RWPE1 (cell line): ENCODE measurements at regions not wholly inside any gene's neighbourhood (a gene's known extent, or its start where the extent isn't known, plus 50 kb on each side); places are given as distances from the start of the nearest gene placed in this dataset.

Source experiments
- CTCF ChIA-PET: fragments of 350-600 bp; sonication (Branson Sonifier 250); formaldehyde crosslinking; extraction: SDS; loops from one replicate; lab custom pipeline; 2021; lab: Yijun Ruan, JAX
- POLR2A ChIA-PET: fragments of 400-600 bp; formaldehyde crosslinking; extraction: SDS; loops from one replicate; lab custom pipeline; 2020; ENCODE audit warnings: antibody characterized with exemption; ENCODE audit not compliant: low non-redundant PET; lab: Yijun Ruan, JAX
- DNase-seq: peaks from one replicate; pipeline ENCODE4 v3.0.0; 2012; ENCODE audit warnings: low spot score
- H3K27ac ChIP-seq: fragments of 450-650 bp; 2 replicates; pipeline ENCODE4 v1.5.1; 2017
- TF ChIP-seq, protein P1 (sequence below): fragments of 450-650 bp; conservative IDR thresholded peaks from 2 replicates; pipeline ENCODE4 v1.5.1; 2017; ENCODE audit warnings: low read depth, mild to moderate bottlenecking

DNA sequence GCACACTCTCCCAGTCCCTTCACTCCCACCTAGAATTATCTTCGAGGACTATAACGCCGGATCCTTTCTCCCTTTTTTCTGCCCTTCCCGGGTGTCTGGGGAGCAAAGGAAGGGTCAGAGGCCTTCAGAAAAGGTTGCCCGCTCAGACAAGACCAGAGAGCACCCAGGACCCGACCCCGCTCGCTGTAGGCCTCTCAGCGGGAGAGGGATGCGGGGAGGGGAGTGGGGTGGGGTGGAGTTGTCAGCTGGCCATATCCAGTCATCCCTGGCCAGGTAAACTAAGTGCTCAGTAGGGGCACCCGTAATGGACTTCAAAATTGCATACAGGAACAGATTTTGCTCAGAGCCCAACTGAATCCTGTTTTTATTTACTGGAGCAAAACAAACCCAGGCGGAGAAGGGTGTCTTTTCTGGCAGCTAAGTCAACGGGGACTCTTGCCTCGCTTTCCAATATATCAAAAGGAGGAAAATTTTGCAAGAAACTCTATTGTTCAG, 65.0 kb downstream of the NOL4 start:
- TF ChIP-seq, protein P1, sequence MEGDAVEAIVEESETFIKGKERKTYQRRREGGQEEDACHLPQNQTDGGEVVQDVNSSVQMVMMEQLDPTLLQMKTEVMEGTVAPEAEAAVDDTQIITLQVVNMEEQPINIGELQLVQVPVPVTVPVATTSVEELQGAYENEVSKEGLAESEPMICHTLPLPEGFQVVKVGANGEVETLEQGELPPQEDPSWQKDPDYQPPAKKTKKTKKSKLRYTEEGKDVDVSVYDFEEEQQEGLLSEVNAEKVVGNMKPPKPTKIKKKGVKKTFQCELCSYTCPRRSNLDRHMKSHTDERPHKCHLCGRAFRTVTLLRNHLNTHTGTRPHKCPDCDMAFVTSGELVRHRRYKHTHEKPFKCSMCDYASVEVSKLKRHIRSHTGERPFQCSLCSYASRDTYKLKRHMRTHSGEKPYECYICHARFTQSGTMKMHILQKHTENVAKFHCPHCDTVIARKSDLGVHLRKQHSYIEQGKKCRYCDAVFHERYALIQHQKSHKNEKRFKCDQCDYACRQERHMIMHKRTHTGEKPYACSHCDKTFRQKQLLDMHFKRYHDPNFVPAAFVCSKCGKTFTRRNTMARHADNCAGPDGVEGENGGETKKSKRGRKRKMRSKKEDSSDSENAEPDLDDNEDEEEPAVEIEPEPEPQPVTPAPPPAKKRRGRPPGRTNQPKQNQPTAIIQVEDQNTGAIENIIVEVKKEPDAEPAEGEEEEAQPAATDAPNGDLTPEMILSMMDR: no peak
- DNase-seq: no peak
- ChIA-PET CTCF (no interaction called here), POLR2A (no interaction called here)
- no peak overlapping the region for H3K27ac ChIP-seq

DNA sequence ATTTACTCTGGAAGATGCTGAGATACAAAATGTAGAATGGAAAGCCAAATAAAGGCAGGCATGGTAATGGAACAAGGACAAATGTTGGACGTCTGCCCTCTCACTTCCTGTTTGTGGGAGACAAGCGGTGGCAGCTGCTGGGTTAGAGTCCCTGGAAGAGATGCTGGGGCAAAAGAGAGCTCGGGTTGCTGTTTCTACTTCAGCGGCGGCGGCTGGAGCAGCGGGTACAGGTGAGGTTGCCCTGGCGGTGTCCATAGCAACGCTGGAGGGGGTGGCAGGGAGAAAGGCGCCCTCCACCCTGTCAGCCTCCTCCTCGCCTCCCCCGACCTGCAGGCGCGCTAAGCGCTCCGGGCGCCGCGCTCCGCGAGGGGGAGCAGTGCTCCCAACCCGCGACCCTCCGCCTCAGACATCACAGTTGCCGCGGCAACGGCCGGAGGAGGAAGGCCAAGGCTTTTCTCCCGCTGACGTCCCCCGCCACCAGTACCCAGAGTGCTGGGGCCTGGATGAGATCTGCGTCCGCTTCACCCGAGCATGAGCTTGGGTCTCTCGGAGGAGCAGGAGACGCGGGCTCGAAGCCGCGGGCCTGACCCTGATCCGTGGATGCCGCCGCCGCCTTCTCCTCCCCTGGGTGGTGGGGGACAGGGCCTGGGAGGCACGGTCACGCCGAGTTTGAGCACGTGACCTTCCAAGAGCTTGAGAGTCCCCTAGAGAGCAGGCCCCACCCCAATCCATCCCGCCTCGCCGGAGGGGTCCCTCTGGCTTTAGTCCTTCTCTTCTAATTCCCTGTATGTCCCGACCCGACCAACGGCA, 65.6 kb downstream of the NOL4 start:
- CTCF ChIA-PET: no interaction called here
- H3K27ac ChIP-seq: no peak overlapping the region
- POLR2A ChIA-PET: no interaction called here
- TF ChIP-seq, protein P1: no peak
- DNase-seq: no peak

DNA sequence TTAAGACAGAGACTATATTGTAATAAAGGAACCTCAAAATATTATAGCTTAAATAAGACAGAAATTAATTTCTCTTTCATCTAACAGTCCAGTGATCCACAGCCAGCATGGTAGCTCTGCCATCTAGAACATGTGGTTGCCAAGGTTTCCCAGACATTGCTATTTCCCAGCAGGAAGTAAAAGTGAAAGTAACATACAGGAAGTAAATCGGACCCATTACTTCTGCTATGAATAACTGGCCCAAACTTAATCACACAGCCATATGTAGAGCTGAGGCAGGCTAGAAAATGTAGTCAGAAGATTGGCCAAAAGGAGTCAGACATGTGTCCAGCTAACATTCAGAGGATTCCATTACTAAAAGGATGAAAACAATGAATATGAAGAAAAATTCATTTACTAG, 71.0 kb downstream of the NOL4 start:
- TF ChIP-seq, protein P1: no peak
- no peak overlapping the region for H3K27ac ChIP-seq
- ChIA-PET CTCF (no interaction called here), POLR2A (no interaction called here)
- no peak for DNase-seq

DNA sequence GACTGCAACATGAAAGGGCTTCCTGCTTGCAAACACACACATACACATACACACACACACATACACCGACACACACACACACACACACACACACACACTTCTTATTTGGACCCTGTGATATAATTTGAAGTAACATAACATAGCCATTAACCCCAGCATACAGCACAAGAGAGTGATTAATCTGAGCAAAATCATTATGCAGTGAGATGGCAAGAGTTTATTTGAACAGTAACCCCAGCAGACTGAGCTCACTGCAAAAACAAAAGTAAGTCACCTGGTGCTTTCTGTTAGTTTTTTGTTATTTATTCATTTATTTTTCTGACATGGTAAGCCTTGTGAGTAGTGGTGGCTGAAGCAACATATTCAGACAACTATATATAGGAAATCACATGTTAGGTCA, 93.7 kb downstream of the NOL4 start:
- no peak for DNase-seq
- H3K27ac ChIP-seq: no peak overlapping the region
- ChIA-PET CTCF (no interaction called here), POLR2A (no interaction called here)
- TF ChIP-seq, protein P1: no peak

DNA sequence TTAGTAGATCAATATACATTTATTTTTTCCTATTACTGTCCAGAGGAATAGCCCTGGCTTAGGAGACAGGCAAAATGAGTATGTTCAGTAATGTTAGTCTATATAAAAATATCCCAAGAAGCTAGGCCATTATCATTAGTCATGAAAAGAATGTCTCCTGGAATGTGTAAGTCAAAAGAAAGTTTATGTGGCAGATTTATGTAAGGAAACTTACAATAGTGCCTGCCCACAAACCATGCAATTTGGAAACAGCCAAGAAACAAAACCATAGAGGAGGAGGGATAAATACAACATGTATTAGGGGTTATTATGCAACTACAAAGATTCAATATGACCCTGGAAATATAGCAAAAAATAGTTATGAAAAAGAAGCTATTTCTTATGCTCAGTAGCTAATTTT, 96.3 kb downstream of the NOL4 start:
- H3K27ac ChIP-seq: no peak overlapping the region
- POLR2A ChIA-PET: no interaction called here
- TF ChIP-seq, protein P1: no peak
- CTCF ChIA-PET: interaction anchor here (0.7 kb wide), 1 partner anchor 97 kb away, joined by 3 read pairs; no protein-coding TSS in a partner anchor
- no peak for DNase-seq

DNA sequence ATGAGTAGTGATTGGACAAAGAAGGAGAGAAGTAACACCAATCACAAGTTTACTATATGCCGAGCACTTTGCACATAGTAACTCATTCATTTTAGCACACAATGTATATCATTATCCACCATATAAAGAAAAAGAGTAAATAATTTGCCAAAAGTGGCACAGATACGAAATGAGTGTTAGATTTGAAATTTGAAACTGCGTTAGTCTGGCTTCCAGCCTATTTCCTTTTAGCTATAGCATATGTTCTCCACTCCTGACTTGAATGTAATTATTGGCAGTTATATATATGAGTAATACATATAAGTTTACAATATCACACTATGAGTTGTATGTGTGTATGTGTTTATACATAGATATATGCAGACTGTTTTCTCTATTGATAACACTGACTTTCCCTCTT, 98.6 kb downstream of the NOL4 start:
- no peak overlapping the region for H3K27ac ChIP-seq
- TF ChIP-seq, protein P1: no peak
- no peak for DNase-seq
- POLR2A ChIA-PET: no interaction called here
- CTCF ChIA-PET: no interaction called here
